ENCODE measurements at regions not wholly inside any gene's neighbourhood (a gene's known extent, or its start where the extent isn't known, plus 50 kb on each side); places are given as distances from the start of the nearest gene placed in this dataset.
"Not testable (repeated sequence)": the region's sequence is repeated elsewhere in the genome, so short reads cannot be mapped to it uniquely, and the experiment has no call there.

DNA sequence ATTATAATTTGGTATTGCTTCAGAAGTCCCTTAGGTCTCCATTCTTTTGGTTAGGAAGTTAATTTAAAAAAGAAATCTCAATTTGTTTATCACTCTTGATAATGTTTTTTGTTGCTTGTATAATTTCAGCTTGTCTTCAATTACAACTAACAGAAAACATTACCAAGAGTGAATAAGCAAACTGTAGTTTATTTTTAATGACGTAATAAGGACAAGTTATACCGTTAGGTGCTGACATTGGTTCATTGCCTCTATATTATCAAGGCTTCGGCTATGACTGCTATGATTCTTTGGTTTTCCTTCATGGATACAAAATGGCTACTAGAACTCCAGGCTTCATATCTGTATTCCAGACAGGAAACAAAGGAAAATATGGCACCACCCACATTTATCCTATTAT, 220.6 kb downstream of the PTGER3 start:
- BruUV-seq (replicated peaks) = no TSS peak
- no peak for DNase-seq
- no peaks in the 10 kb centered on the region for H3K4me1 Mint-ChIP-seq (ENCODE audit: low read depth, unreplicated experiment)
- TF ChIP-seq, protein P1, sequence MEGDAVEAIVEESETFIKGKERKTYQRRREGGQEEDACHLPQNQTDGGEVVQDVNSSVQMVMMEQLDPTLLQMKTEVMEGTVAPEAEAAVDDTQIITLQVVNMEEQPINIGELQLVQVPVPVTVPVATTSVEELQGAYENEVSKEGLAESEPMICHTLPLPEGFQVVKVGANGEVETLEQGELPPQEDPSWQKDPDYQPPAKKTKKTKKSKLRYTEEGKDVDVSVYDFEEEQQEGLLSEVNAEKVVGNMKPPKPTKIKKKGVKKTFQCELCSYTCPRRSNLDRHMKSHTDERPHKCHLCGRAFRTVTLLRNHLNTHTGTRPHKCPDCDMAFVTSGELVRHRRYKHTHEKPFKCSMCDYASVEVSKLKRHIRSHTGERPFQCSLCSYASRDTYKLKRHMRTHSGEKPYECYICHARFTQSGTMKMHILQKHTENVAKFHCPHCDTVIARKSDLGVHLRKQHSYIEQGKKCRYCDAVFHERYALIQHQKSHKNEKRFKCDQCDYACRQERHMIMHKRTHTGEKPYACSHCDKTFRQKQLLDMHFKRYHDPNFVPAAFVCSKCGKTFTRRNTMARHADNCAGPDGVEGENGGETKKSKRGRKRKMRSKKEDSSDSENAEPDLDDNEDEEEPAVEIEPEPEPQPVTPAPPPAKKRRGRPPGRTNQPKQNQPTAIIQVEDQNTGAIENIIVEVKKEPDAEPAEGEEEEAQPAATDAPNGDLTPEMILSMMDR (IDR thresholded peaks at IDR 0.05; ENCODE audit: unreplicated experiment) = no peak
- H3K27me3 Mint-ChIP-seq (ENCODE audit: unreplicated experiment) = no peaks in the 10 kb centered on the region
- no peak overlapping the region for H3K27ac Mint-ChIP-seq (ENCODE audit: unreplicated experiment)
- H3K4me3 Mint-ChIP-seq (ENCODE audit: low read depth, unreplicated experiment) = no peak overlapping the region
- intact Hi-C loops (cut with micrococcal nuclease; ENCODE audit: unreplicated experiment) = no loop called here
- CTCF ChIA-PET = no interaction called here
- peaks cover 10% of the 10 kb centered on the region for H3K9me3 Mint-ChIP-seq (ENCODE audit: low read depth, unreplicated experiment)
- H3K36me3 Mint-ChIP-seq (ENCODE audit: insufficient read depth, unreplicated experiment) = no peaks in the 10 kb centered on the region

DNA sequence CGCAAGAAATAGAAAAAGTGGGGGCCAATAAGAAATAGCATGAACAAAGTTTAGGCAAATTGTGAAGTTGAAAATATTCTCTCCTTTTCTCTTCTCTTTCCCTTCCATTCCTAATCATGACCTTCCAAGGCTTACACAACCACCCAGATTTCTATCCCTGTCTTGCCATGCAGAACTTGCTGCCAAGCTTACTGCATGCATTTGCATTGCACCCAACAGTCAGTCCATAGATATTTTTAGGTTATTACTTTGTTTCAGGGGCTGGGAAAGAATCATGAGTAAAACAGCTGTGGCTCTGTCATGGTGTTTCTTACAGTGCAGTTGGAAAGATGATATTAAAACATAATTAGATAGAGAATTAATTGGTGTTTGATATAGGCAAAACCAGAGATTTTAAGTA, 219.4 kb downstream of the PTGER3 start:
- BruUV-seq (replicated peaks) = no TSS peak
- CTCF ChIA-PET = interaction anchor here (0.9 kb wide), 1 partner anchor 10 kb away, joined by 6 read pairs; no protein-coding TSS in a partner anchor

DNA sequence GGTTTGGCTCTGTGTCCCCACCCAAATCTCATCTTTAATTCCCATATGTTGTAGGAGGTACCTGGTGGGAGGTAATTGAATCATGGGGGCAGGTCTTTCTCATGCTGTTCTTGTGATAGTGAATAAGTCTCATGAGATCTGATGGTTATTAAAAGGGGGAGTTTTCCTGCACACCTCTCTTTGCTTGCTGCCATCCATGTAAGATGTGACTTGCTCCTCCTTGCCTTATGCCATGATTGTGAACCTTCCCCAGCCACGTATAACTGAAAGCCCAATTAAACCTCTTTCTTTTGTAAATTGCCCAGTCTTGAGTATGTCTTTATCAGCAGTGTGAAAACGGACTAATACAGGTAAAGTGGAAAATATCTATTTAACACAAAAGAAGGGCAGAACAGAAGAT, 213.3 kb downstream of the PTGER3 start:
- H3K36me3 Mint-ChIP-seq (ENCODE audit: insufficient read depth, unreplicated experiment); H3K9me3 Mint-ChIP-seq (ENCODE audit: low read depth, unreplicated experiment); DNase-seq; H3K4me3 Mint-ChIP-seq (ENCODE audit: low read depth, unreplicated experiment); H3K4me1 Mint-ChIP-seq (ENCODE audit: low read depth, unreplicated experiment); CTCF ChIA-PET; H3K27me3 Mint-ChIP-seq (ENCODE audit: unreplicated experiment); BruUV-seq (replicated peaks); intact Hi-C loops (cut with micrococcal nuclease; ENCODE audit: unreplicated experiment); H3K27ac Mint-ChIP-seq (ENCODE audit: unreplicated experiment): not testable (repeated sequence)

More for the DNA sequence above, 219.4 kb downstream of the PTGER3 start:
- TF ChIP-seq, protein P1 (IDR thresholded peaks at IDR 0.05; ENCODE audit: unreplicated experiment) = no peak
- H3K27me3 Mint-ChIP-seq (ENCODE audit: unreplicated experiment) = no peaks in the 10 kb centered on the region
- intact Hi-C loops (cut with micrococcal nuclease; ENCODE audit: unreplicated experiment) = no loop called here
- H3K9me3 Mint-ChIP-seq (ENCODE audit: low read depth, unreplicated experiment) = peaks cover 7% of the 10 kb centered on the region
- no peaks in the 10 kb centered on the region for H3K36me3 Mint-ChIP-seq (ENCODE audit: insufficient read depth, unreplicated experiment)
- no peak overlapping the region for H3K4me3 Mint-ChIP-seq (ENCODE audit: low read depth, unreplicated experiment)
- H3K27ac Mint-ChIP-seq (ENCODE audit: unreplicated experiment) = no peak overlapping the region
- DNase-seq = no peak
- H3K4me1 Mint-ChIP-seq (ENCODE audit: low read depth, unreplicated experiment) = no peaks in the 10 kb centered on the region

DNA sequence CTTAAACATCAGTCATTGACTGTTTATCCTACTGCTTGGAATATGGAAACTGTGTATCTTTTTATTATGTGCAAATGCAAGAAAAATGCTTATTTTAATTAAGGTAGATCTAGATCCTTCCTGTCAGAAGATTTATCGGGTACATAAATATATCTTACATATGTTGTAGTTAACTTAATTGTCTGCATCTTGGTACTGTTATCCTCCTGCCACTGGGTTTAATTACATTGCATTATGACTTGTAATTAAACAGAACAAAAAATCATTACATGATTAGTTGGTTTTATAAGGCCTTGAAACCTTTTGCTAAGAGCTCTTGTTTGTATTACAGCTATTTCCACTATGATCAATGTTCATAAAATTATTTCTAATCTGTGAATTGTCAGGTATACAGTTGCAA, 211.2 kb downstream of the PTGER3 start:
- TF ChIP-seq, protein P1 (IDR thresholded peaks at IDR 0.05; ENCODE audit: unreplicated experiment) = no peak
- no TSS peak for BruUV-seq (replicated peaks)
- intact Hi-C loops (cut with micrococcal nuclease; ENCODE audit: unreplicated experiment) = no loop called here
- no peaks in the 10 kb centered on the region for H3K4me1 Mint-ChIP-seq (ENCODE audit: low read depth, unreplicated experiment)
- CTCF ChIA-PET = no interaction called here
- DNase-seq = no peak
- H3K27ac Mint-ChIP-seq (ENCODE audit: unreplicated experiment) = no peak overlapping the region
- H3K27me3 Mint-ChIP-seq (ENCODE audit: unreplicated experiment) = no peaks in the 10 kb centered on the region
- H3K4me3 Mint-ChIP-seq (ENCODE audit: low read depth, unreplicated experiment) = no peak overlapping the region
- no peaks in the 10 kb centered on the region for H3K36me3 Mint-ChIP-seq (ENCODE audit: insufficient read depth, unreplicated experiment)
- H3K9me3 Mint-ChIP-seq (ENCODE audit: low read depth, unreplicated experiment) = no peaks in the 10 kb centered on the region

DNA sequence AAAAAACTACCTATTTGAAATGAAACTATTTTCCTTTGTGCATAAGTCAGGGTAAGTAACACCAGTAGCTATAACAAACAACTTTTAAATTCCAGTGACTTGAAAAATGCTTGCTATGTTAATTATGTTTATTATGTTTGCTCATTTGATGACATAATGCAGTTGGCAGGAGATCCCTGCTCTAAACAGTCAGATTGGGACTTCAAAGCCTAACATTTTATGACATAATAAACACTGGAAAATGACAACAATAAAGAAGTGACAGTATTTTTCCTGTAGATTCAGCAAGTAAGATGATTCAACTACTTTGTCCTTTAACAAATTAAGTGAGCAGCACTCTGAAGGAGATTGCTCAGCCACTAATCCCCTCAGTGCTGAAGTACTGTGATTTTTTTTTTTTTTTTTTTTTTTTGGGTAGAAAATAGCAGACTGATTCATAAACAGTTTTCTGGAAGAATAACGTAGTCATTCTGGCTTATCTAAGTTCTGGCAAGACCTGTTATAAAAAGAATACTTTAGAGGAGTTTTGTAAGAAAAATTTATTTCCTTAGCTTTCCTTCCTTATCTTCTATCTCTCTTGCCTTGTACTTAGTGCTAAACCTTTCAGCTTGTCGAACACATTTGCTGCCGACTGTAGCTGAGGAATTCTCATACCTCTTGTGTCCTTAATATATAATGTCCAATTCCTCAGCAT, 207.2 kb downstream of the PTGER3 start:
- H3K9me3 Mint-ChIP-seq (ENCODE audit: low read depth, unreplicated experiment) = no peaks in the 10 kb centered on the region
- no peaks in the 10 kb centered on the region for H3K4me1 Mint-ChIP-seq (ENCODE audit: low read depth, unreplicated experiment)
- H3K4me3 Mint-ChIP-seq (ENCODE audit: low read depth, unreplicated experiment) = no peak overlapping the region
- TF ChIP-seq, protein P1 (IDR thresholded peaks at IDR 0.05; ENCODE audit: unreplicated experiment) = no peak
- H3K27me3 Mint-ChIP-seq (ENCODE audit: unreplicated experiment) = no peaks in the 10 kb centered on the region
- no peak for DNase-seq
- no peak overlapping the region for H3K27ac Mint-ChIP-seq (ENCODE audit: unreplicated experiment)
- H3K36me3 Mint-ChIP-seq (ENCODE audit: insufficient read depth, unreplicated experiment) = no peaks in the 10 kb centered on the region
- no TSS peak for BruUV-seq (replicated peaks)
- intact Hi-C loops (cut with micrococcal nuclease; ENCODE audit: unreplicated experiment) = no loop called here
- CTCF ChIA-PET = no interaction called here

Data from Calu3 (cell line).